Activated CD8-positive, alpha-beta T cell treated with anti-CD3 and anti-CD28 coated beads for 36 hours (primary cell): ENCODE measurements at regions not wholly inside any gene's neighbourhood (a gene's known extent, or its start where the extent isn't known, plus 50 kb on each side); places are given as distances from the start of the nearest gene placed in this dataset.

Source experiments
- ATAC-seq: fragments of 200-7000 bp; cut with Tn5 transposase; one replicate; pipeline ENCODE4 v1.10.0; 2021; ENCODE audit warnings: mild to moderate bottlenecking, moderate library complexity
- CTCF ChIA-PET: fragments of 350-600 bp; sonication (Branson Sonifier 250); formaldehyde crosslinking; loops from one replicate; lab custom pipeline; 2021; ENCODE audit warnings: antibody characterized with exemption; lab: Charles Lee
- POLR2A ChIA-PET: fragments of 350-600 bp; sonication (Branson Sonifier 250); formaldehyde crosslinking; loops from one replicate; lab custom pipeline; 2021; ENCODE audit warnings: antibody characterized with exemption; lab: Charles Lee
- DNase-seq: peaks from one replicate; pipeline ENCODE4 v3.0.0-alpha.2; 2020
- H3K27ac Mint-ChIP-seq: one replicate; pipeline ENCODE4 v1.8.0; 2021; ENCODE audit warnings: mild to moderate bottlenecking, mixed read lengths
- H3K27me3 Mint-ChIP-seq: one replicate; pipeline ENCODE4 v1.8.0; 2021; ENCODE audit warnings: mixed read lengths
- H3K36me3 Mint-ChIP-seq: one replicate; pipeline ENCODE4 v1.8.0; 2021; ENCODE audit warnings: low read depth, mixed read lengths
- H3K4me1 Mint-ChIP-seq: one replicate; pipeline ENCODE4 v1.8.0; 2021; ENCODE audit warnings: low read depth, mixed read lengths
- H3K4me3 Mint-ChIP-seq: one replicate; pipeline ENCODE4 v1.8.0; 2021; ENCODE audit warnings: mild to moderate bottlenecking, moderate library complexity, mixed read lengths
- H3K9me3 Mint-ChIP-seq: one replicate; pipeline ENCODE4 v1.8.0; 2021; ENCODE audit warnings: mixed read lengths
- intact Hi-C: fragments of 100-400 bp; cut with micrococcal nuclease; formaldehyde crosslinking; loops from one replicate; pipeline ENCODE4 v1.10.0; 2022
- TF ChIP-seq, protein P1 (sequence below): fragments of 200-600 bp; IDR thresholded peaks from one replicate; pipeline ENCODE4 v1.8.0; 2022; ENCODE audit warnings: antibody characterized with exemption, mild to moderate bottlenecking

DNA sequence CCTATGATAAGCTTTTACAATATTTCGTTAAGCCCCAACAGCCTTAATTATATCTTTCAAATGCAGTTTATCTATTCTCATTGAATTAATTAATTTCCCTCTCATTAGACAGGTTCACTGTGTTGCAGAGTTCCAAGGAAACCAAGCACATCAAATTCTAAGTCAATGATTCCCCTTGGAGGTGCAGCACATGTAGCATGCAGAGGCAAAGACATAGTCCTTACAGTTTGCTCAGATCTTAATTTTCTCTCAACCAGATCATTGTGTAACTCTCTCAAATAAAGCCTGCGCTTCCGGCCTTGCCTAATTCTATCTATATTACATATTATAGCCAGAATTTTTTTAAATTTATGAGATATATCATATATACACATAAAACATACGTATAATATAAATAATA is 205.4 kb downstream of the GRIA2 start:
- Mint-ChIP-seq H3K36me3 (no peaks in the 10 kb centered on the region), H3K4me3 (no peak overlapping the region), H3K27me3 (no peaks in the 10 kb centered on the region), H3K9me3 (peaks cover 9% of the 10 kb centered on the region), H3K4me1 (no peaks in the 10 kb centered on the region), H3K27ac (no peak overlapping the region)
- POLR2A ChIA-PET = no interaction called here
- TF ChIP-seq, protein P1, sequence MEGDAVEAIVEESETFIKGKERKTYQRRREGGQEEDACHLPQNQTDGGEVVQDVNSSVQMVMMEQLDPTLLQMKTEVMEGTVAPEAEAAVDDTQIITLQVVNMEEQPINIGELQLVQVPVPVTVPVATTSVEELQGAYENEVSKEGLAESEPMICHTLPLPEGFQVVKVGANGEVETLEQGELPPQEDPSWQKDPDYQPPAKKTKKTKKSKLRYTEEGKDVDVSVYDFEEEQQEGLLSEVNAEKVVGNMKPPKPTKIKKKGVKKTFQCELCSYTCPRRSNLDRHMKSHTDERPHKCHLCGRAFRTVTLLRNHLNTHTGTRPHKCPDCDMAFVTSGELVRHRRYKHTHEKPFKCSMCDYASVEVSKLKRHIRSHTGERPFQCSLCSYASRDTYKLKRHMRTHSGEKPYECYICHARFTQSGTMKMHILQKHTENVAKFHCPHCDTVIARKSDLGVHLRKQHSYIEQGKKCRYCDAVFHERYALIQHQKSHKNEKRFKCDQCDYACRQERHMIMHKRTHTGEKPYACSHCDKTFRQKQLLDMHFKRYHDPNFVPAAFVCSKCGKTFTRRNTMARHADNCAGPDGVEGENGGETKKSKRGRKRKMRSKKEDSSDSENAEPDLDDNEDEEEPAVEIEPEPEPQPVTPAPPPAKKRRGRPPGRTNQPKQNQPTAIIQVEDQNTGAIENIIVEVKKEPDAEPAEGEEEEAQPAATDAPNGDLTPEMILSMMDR = no peak
- no peak for DNase-seq
- intact Hi-C loops = no loop called here
- ATAC-seq = no peak
- CTCF ChIA-PET = no interaction called here

DNA sequence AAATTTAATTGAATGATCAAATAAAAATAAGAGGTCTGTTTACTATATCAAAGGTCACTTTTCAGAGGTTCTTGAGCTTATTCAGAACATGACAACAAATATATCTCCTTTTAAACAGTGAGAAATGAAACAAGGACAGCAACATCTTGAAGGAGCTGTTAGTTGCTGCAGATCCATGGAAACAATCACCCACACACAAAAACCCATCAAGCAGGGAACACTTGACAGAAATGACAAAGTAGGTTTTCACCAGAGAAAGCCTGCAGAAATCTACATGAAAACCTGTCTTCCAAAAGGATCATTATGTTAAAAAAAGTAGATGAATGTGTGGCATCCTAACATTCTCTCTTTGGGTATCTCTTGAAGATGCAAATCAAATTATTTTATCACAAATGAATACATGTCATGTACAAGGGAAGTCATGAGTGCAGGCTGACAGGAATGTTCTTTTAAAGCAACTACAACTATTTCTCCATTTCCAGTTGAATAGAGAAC is 203.0 kb downstream of the GRIA2 start:
- ATAC-seq = no peak
- intact Hi-C loops = no loop called here
- no peaks in the 10 kb centered on the region for H3K36me3 Mint-ChIP-seq
- ChIA-PET POLR2A (no interaction called here), CTCF (no interaction called here)
- H3K27ac Mint-ChIP-seq = no peak overlapping the region
- H3K4me1 Mint-ChIP-seq = no peaks in the 10 kb centered on the region
- no peak overlapping the region for H3K4me3 Mint-ChIP-seq
- peaks cover 11% of the 10 kb centered on the region for H3K9me3 Mint-ChIP-seq
- no peak for DNase-seq
- TF ChIP-seq, protein P1 = no peak
- H3K27me3 Mint-ChIP-seq = no peaks in the 10 kb centered on the region

DNA sequence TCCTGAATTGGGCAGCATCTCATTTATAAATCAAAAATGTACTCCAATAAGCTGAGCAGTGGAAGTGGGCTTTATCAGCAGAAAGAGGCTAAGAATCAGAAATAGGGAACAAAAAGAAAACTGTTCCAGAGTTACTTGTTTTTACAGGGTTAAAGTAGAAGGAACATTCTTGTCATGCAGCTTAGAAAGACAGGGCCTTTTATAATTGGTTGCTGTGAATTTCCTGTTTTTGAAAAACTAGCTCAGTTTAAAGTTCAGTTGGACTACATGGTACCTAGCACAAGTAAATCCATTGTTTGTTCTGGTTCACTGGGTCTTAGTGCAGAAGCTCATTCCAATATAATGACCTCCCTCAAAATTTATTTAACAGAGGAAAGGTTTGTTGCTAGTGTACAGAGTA is 200.8 kb downstream of the GRIA2 start:
- H3K27me3 Mint-ChIP-seq = no peaks in the 10 kb centered on the region
- DNase-seq (no peak), ATAC-seq (no peak)
- TF ChIP-seq, protein P1 = no peak
- POLR2A ChIA-PET = no interaction called here
- no peak overlapping the region for H3K4me3 Mint-ChIP-seq
- no peaks in the 10 kb centered on the region for H3K36me3 Mint-ChIP-seq
- H3K9me3 Mint-ChIP-seq = peaks cover 9% of the 10 kb centered on the region
- H3K4me1 Mint-ChIP-seq = no peaks in the 10 kb centered on the region
- CTCF ChIA-PET = no interaction called here
- H3K27ac Mint-ChIP-seq = no peak overlapping the region
- intact Hi-C loops = no loop called here
